ENCODE measurements at regions not wholly inside any gene's neighbourhood (a gene's known extent, or its start where the extent isn't known, plus 50 kb on each side); places are given as distances from the start of the nearest gene placed in this dataset.

DNA sequence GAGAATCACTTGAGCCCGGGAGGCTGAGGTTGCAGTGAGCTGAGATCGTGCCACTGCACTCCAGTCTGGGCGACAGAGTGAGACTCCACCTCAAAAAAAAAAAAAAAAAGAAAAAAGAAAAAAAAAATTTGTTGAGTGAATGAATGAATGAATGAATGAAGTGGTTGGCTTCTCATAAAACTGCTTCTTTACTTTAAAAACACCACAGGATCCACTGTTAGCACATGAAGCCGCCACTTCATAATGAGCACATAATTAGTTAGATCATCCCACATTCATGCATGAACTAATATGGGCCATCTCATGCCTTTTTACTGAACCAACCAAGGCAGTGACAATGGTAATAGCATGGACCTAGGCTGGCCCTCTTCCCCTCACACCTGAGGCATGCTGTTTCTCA lies 135.0 kb upstream of the XYLT1 start:
- in situ Hi-C loops (cut with MboI; ENCODE audit: low sequenced_read_pairs in 4 of 4): no loop called here
- TF ChIP-seq, protein P1, sequence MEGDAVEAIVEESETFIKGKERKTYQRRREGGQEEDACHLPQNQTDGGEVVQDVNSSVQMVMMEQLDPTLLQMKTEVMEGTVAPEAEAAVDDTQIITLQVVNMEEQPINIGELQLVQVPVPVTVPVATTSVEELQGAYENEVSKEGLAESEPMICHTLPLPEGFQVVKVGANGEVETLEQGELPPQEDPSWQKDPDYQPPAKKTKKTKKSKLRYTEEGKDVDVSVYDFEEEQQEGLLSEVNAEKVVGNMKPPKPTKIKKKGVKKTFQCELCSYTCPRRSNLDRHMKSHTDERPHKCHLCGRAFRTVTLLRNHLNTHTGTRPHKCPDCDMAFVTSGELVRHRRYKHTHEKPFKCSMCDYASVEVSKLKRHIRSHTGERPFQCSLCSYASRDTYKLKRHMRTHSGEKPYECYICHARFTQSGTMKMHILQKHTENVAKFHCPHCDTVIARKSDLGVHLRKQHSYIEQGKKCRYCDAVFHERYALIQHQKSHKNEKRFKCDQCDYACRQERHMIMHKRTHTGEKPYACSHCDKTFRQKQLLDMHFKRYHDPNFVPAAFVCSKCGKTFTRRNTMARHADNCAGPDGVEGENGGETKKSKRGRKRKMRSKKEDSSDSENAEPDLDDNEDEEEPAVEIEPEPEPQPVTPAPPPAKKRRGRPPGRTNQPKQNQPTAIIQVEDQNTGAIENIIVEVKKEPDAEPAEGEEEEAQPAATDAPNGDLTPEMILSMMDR (IDR thresholded peaks at IDR 0.05 in 4 of 5, conservative IDR thresholded peaks at IDR 0.05 in 1 of 5): no peak
- no peak for TF ChIP-seq POLR2A (IDR thresholded peaks at IDR 0.05)
- no peak overlapping the region for H3K4me3 ChIP-seq
- DNase-seq (no peak), ATAC-seq (no peak)
- no peaks in the 10 kb centered on the region for H3K4me1 ChIP-seq
- H3K27me3 ChIP-seq: no peaks in the 10 kb centered on the region
- intact Hi-C loops (cut with DNase I; ENCODE audit: low total_unique reads): no loop called here
- no peak overlapping the region for H3K27ac ChIP-seq
- no peaks in the 10 kb centered on the region for H3K36me3 ChIP-seq
- no peaks in the 10 kb centered on the region for H3K9me3 ChIP-seq

DNA sequence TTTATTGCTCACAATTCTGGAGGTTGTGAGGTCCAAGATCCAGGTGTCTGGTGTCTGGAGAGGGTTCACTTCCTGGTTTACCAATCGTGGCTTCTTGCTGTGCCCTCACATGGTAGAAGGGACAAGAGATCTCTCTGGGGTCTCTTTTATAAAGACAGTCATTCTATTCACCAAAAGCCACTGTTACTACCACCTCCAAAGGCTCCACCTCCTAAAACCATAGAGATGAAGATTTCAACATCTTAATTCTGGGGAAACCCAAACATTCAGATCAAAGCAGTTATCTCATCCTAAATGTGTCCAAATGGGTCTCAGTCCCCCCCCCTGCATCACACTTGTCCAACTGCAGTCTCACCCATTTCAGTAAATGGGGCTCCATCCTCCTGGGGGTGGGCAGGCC lies 132.9 kb upstream of the XYLT1 start:
- ATAC-seq: no peak
- H3K27me3 ChIP-seq: no peaks in the 10 kb centered on the region
- TF ChIP-seq, protein P1 (IDR thresholded peaks at IDR 0.05 in 4 of 5, conservative IDR thresholded peaks at IDR 0.05 in 1 of 5): no peak
- no peak for TF ChIP-seq POLR2A (IDR thresholded peaks at IDR 0.05)
- H3K4me3 ChIP-seq: no peak overlapping the region
- H3K4me1 ChIP-seq: no peaks in the 10 kb centered on the region
- no peak for DNase-seq
- in situ Hi-C loops (cut with MboI; ENCODE audit: low sequenced_read_pairs in 4 of 4): no loop called here
- H3K36me3 ChIP-seq: no peaks in the 10 kb centered on the region
- peaks cover 0 to 6% (median 0%) of the 10 kb centered on the region in 3 donors for H3K9me3 ChIP-seq
- intact Hi-C loops (cut with DNase I; ENCODE audit: low total_unique reads): no loop called here
- H3K27ac ChIP-seq: no peak overlapping the region

DNA sequence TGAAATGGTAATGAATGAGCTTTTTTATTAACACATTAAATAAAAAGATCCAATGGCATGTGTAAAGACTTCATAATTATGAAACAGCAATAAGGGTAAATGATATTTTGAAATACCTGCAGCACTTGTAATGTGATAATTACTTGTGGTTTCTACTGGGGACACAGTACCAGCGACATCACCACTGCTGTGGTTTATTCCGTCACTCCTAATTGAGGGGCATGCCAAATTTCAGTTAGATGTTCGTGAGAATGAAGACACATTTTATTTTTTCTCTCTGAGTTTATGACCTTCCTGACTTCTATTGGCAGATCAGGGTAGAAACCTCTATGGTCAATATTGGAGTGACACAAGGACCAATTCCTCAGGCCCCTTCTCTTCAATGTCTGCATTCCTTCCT lies 131.9 kb upstream of the XYLT1 start:
- no peak for DNase-seq
- Histone ChIP-seq H3K4me3 (no peak overlapping the region), H3K36me3 (no peaks in the 10 kb centered on the region), H3K27me3 (no peaks in the 10 kb centered on the region), H3K9me3 (peaks cover 0 to 8% (median 0%) of the 10 kb centered on the region in 3 donors), H3K27ac (no peak overlapping the region), H3K4me1 (no peaks in the 10 kb centered on the region)
- ATAC-seq: no peak
- in situ Hi-C loops (cut with MboI; ENCODE audit: low sequenced_read_pairs in 4 of 4) (no loop called here), intact Hi-C loops (cut with DNase I; ENCODE audit: low total_unique reads) (no loop called here)
- TF ChIP-seq, protein P1 (IDR thresholded peaks at IDR 0.05 in 4 of 5, conservative IDR thresholded peaks at IDR 0.05 in 1 of 5): no peak
- TF ChIP-seq POLR2A (IDR thresholded peaks at IDR 0.05): no peak

DNA sequence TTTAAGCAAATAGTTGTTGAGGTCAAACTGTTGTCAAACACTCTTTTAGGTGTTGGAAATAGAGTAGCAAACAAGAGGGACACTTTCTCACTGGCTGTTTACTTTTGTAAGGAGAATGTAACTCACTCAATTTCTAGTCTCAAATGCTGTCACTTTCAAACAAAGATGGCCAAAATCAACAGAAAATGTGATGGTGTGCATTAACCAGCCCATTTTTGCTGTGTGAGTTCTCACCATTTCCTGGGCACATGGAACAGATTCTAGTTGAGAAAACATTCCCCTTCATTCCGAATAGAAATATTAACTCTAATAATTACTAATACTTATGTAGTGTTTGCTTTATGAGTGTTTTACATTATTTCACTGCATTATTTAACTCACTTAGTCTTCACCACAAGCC lies 128.2 kb upstream of the XYLT1 start:
- TF ChIP-seq, protein P1 (IDR thresholded peaks at IDR 0.05 in 4 of 5, conservative IDR thresholded peaks at IDR 0.05 in 1 of 5): no peak
- TF ChIP-seq POLR2A (IDR thresholded peaks at IDR 0.05): no peak
- no peak overlapping the region for H3K4me3 ChIP-seq
- in situ Hi-C loops (cut with MboI; ENCODE audit: low sequenced_read_pairs in 4 of 4): loop anchor here in 2 of 4 donors (25.0 kb wide), 2 partner anchors 412 to 737 kb away; no protein-coding TSS in a partner anchor
- intact Hi-C loops (cut with DNase I; ENCODE audit: low total_unique reads): no loop called here
- peaks cover 0 to 8% (median 0%) of the 10 kb centered on the region in 3 donors for H3K9me3 ChIP-seq
- DNase-seq (no peak), ATAC-seq (no peak)
- no peaks in the 10 kb centered on the region for H3K4me1 ChIP-seq
- no peak overlapping the region for H3K27ac ChIP-seq
- H3K27me3 ChIP-seq: no peaks in the 10 kb centered on the region
- no peaks in the 10 kb centered on the region for H3K36me3 ChIP-seq
